ENCODE measurements at regions not wholly inside any gene's neighbourhood (a gene's known extent, or its start where the extent isn't known, plus 50 kb on each side); places are given as distances from the start of the nearest gene placed in this dataset.

GRCh38 chr6:130692659-130693058 is 134.5 kb upstream of the SMLR1 start:
- TF ChIP-seq, protein P1, sequence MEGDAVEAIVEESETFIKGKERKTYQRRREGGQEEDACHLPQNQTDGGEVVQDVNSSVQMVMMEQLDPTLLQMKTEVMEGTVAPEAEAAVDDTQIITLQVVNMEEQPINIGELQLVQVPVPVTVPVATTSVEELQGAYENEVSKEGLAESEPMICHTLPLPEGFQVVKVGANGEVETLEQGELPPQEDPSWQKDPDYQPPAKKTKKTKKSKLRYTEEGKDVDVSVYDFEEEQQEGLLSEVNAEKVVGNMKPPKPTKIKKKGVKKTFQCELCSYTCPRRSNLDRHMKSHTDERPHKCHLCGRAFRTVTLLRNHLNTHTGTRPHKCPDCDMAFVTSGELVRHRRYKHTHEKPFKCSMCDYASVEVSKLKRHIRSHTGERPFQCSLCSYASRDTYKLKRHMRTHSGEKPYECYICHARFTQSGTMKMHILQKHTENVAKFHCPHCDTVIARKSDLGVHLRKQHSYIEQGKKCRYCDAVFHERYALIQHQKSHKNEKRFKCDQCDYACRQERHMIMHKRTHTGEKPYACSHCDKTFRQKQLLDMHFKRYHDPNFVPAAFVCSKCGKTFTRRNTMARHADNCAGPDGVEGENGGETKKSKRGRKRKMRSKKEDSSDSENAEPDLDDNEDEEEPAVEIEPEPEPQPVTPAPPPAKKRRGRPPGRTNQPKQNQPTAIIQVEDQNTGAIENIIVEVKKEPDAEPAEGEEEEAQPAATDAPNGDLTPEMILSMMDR (IDR thresholded peaks at IDR 0.05), result no peak
- TF ChIP-seq POLR2A (IDR thresholded peaks at IDR 0.05), result no peak
- no peak for TF ChIP-seq POLR2AphosphoS5 (IDR thresholded peaks at IDR 0.05)

All from gastroesophageal sphincter (tissue), 3 donors.